Lower leg skin (tissue), 3 donors: ENCODE measurements at regions not wholly inside any gene's neighbourhood (a gene's known extent, or its start where the extent isn't known, plus 50 kb on each side); places are given as distances from the start of the nearest gene placed in this dataset.

ENCODE experiments used
- CTCF ChIP-seq, 3 donors: fragments of 450-650 bp; IDR thresholded peaks; one replicate each; pipeline ENCODE4 v1.5.1; 2016; ENCODE audit warnings: antibody characterized with exemption in 3 of 3, mild to moderate bottlenecking in 3 of 3, moderate library complexity in 2 of 3
- POLR2A ChIP-seq, 2 donors: fragments of 450-650 bp; IDR thresholded peaks; one replicate each; pipeline ENCODE4 v1.6.1; 2016 to 2017; ENCODE audit warnings: antibody characterized with exemption in 2 of 2, mild to moderate bottlenecking in 1 of 2, moderate library complexity in 1 of 2

GRCh38 chr14:56894591-56894991, 84.3 kb upstream of the OTX2 start:
- no peak for TF ChIP-seq CTCF (IDR thresholded peaks at IDR 0.05)
- no peak for TF ChIP-seq POLR2A (IDR thresholded peaks at IDR 0.05)
